ENCODE measurements at regions not wholly inside any gene's neighbourhood (a gene's known extent, or its start where the extent isn't known, plus 50 kb on each side); places are given as distances from the start of the nearest gene placed in this dataset.

- TF ChIP-seq CTCF (IDR thresholded peaks at IDR 0.05) (no peak), POLR2A (IDR thresholded peaks at IDR 0.05) (no peak)
Observed at GRCh38 chrX:115490814-115491213, 70.2 kb upstream of the PLS3 start.
